Prostate gland (tissue), 2 donors: ENCODE measurements at regions not wholly inside any gene's neighbourhood (a gene's known extent, or its start where the extent isn't known, plus 50 kb on each side); places are given as distances from the start of the nearest gene placed in this dataset.

ENCODE experiments used
- DNase-seq: peaks from one replicate; pipeline ENCODE4 v3.0.0-alpha.2; 2019; ENCODE audit warnings: low spot score
- H3K27ac ChIP-seq, 2 donors: fragments of 200-600 bp; sonication (generic); 2 replicates each; pipeline ENCODE4 v1.5.1; 2017 to 2019
- H3K27me3 ChIP-seq: fragments of 200-600 bp; sonication (generic); replicated peaks from 2 replicates; pipeline ENCODE4 v1.5.1; 2019; ENCODE audit not compliant: insufficient read depth
- H3K36me3 ChIP-seq, 2 donors: fragments of 200-600 bp; sonication (generic); 1 replicate in 1 of 2; 2 replicates in 1 of 2; pipeline versions ENCODE4 v1.5.1 to v1.8.1; 2017 to 2019
- H3K4me1 ChIP-seq: fragments of 200-600 bp; sonication (generic); replicated peaks from 2 replicates; pipeline ENCODE4 v1.5.1; 2019
- H3K4me3 ChIP-seq, 2 donors: fragments of 200-600 bp; sonication (generic); 2 replicates each; pipeline ENCODE4 v1.5.1; 2017 to 2019
- H3K9me3 ChIP-seq: fragments of 200-600 bp; sonication (generic); 2 replicates; pipeline ENCODE4 v1.5.1; 2017
- CTCF ChIP-seq, 4 experiments: fragments of 200-600 bp in 2 of 4; fragments of 450-650 bp in 2 of 4; sonication (generic) in 2 of 4; IDR thresholded peaks; 1 replicate in 3 of 4; 2 replicates in 1 of 4; pipeline ENCODE4 v1.5.1; 2016 to 2019; ENCODE audit warnings: antibody characterized with exemption in 4 of 4, mild to moderate bottlenecking in 2 of 4, moderate library complexity in 2 of 4
- POLR2A ChIP-seq: fragments of 450-650 bp; IDR thresholded peaks from one replicate; pipeline ENCODE4 v1.6.1; 2016; ENCODE audit warnings: antibody characterized with exemption, mild to moderate bottlenecking
- POLR2AphosphoS5 ChIP-seq: sonication (generic); formaldehyde crosslinking; IDR thresholded peaks from one replicate; pipeline ENCODE4 v1.6.1; 2017; ENCODE audit warnings: antibody characterized with exemption
- WGBS: methylation state at CpG from one replicate; pipeline ENCODE4 v1.1.5; 2018; 5-methylcytosine and 5-hydroxymethylcytosine counted together
- intact Hi-C: fragments of 100-400 bp; cut with DNase I; formaldehyde crosslinking; loops from one replicate; pipeline ENCODE4 v1.14.2; 2022

GRCh38 chr3:72318504-72319193, 529.6 kb downstream of the SHQ1 start:
- Histone ChIP-seq H3K4me1 (peaks cover 18% of the 10 kb centered on the region), H3K27me3 (no peaks in the 10 kb centered on the region), H3K4me3 (no peak overlapping the region), H3K9me3 (no peaks in the 10 kb centered on the region), H3K27ac (peak overlapping the region; percentile 48 to 56), H3K36me3 (no peaks in the 10 kb centered on the region)
- TF ChIP-seq CTCF (IDR thresholded peaks at IDR 0.05), result no peak
- no peak for TF ChIP-seq POLR2A
- peak; percentile 84 for TF ChIP-seq POLR2AphosphoS5
- WGBS, result 33% methylated on average over 12 of the region's 12 CpGs
- peak; percentile 85 for DNase-seq
- intact Hi-C loops, result no loop called here

GRCh38 chr3:72317491-72317890, 530.8 kb downstream of the SHQ1 start:
- TF ChIP-seq POLR2AphosphoS5 (peak; percentile 30), CTCF (IDR thresholded peaks at IDR 0.05) (no peak)
- no peaks in the 10 kb centered on the region for H3K27me3 ChIP-seq
- H3K27ac ChIP-seq, result peak overlapping the region; percentile 48 to 56
- H3K9me3 ChIP-seq, result no peaks in the 10 kb centered on the region
- intact Hi-C loops, result no loop called here
- peaks cover 18% of the 10 kb centered on the region for H3K4me1 ChIP-seq
- no peak overlapping the region for H3K4me3 ChIP-seq
- 26% methylated on average over 7 of the region's 7 CpGs for WGBS
- H3K36me3 ChIP-seq, result no peaks in the 10 kb centered on the region
- DNase-seq, result no peak

GRCh38 chr3:72316501-72317279, 531.6 kb downstream of the SHQ1 start:
- intact Hi-C loops, result no loop called here
- peak overlapping the region; percentile 31 for H3K27ac ChIP-seq
- no peaks in the 10 kb centered on the region for H3K9me3 ChIP-seq
- no peak for DNase-seq
- no peaks in the 10 kb centered on the region for H3K27me3 ChIP-seq
- H3K4me3 ChIP-seq, result no peak overlapping the region
- 85% methylated on average over 13 of the region's 13 CpGs for WGBS
- no peaks in the 10 kb centered on the region for H3K36me3 ChIP-seq
- H3K4me1 ChIP-seq, result peaks cover 18% of the 10 kb centered on the region
- no peak for TF ChIP-seq CTCF (IDR thresholded peaks at IDR 0.05)
- no peak for TF ChIP-seq POLR2AphosphoS5
- no peak for TF ChIP-seq POLR2A

- Histone ChIP-seq H3K9me3 (no peaks in the 10 kb centered on the region), H3K36me3 (no peaks in the 10 kb centered on the region), H3K27ac (no peak overlapping the region), H3K27me3 (no peaks in the 10 kb centered on the region), H3K4me3 (no peak overlapping the region), H3K4me1 (peaks cover 19% of the 10 kb centered on the region)
- intact Hi-C loops, result no loop called here
- no peak for DNase-seq
- 90% methylated on average over 1 of the region's 1 CpG for WGBS
- TF ChIP-seq CTCF (IDR thresholded peaks at IDR 0.05), result no peak
- TF ChIP-seq POLR2A, result no peak
- TF ChIP-seq POLR2AphosphoS5, result no peak
Observed at GRCh38 chr3:72313308-72313707, 528.4 kb upstream of the PROK2 start.
